C4-2B (cell line): ENCODE measurements at regions not wholly inside any gene's neighbourhood (a gene's known extent, or its start where the extent isn't known, plus 50 kb on each side); places are given as distances from the start of the nearest gene placed in this dataset.
"Not testable (repeated sequence)": the region's sequence is repeated elsewhere in the genome, so short reads cannot be mapped to it uniquely, and the experiment has no call there.

ENCODE experiments used
- H3K27ac ChIP-seq: fragments of 450-650 bp; 2 replicates; pipeline ENCODE4 v1.5.1; 2017
- ZFX ChIP-seq: fragments of 450-650 bp; IDR thresholded peaks from 2 replicates; pipeline ENCODE4 v1.6.1; 2017
- TF ChIP-seq, protein P1 (sequence below): fragments of 450-650 bp; conservative IDR thresholded peaks from 2 replicates; pipeline ENCODE4 v1.5.1; 2017; ENCODE audit warnings: mild to moderate bottlenecking

DNA sequence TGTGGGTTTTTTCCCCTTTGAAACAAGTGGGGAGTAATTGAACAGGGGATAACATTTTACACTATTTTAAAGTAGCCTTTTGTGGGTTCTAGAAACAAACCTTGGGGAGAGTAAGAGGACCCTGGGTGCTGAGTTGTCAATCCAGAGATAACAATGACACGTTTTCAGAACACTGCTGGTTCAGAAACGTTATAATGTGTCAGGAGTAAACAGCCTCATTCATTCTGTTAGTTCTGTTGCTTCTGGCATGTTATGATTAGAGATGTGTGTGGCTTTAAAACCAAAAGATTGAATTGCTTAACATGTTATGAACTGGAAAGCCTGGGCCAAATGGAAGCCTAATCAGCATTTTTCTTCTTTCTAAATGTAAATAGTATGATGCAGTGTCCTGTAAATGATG, 680.5 kb upstream of the NOVA1 start:
- no peak overlapping the region for H3K27ac ChIP-seq
- no peak for TF ChIP-seq ZFX
- TF ChIP-seq, protein P1, sequence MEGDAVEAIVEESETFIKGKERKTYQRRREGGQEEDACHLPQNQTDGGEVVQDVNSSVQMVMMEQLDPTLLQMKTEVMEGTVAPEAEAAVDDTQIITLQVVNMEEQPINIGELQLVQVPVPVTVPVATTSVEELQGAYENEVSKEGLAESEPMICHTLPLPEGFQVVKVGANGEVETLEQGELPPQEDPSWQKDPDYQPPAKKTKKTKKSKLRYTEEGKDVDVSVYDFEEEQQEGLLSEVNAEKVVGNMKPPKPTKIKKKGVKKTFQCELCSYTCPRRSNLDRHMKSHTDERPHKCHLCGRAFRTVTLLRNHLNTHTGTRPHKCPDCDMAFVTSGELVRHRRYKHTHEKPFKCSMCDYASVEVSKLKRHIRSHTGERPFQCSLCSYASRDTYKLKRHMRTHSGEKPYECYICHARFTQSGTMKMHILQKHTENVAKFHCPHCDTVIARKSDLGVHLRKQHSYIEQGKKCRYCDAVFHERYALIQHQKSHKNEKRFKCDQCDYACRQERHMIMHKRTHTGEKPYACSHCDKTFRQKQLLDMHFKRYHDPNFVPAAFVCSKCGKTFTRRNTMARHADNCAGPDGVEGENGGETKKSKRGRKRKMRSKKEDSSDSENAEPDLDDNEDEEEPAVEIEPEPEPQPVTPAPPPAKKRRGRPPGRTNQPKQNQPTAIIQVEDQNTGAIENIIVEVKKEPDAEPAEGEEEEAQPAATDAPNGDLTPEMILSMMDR, result no peak

DNA sequence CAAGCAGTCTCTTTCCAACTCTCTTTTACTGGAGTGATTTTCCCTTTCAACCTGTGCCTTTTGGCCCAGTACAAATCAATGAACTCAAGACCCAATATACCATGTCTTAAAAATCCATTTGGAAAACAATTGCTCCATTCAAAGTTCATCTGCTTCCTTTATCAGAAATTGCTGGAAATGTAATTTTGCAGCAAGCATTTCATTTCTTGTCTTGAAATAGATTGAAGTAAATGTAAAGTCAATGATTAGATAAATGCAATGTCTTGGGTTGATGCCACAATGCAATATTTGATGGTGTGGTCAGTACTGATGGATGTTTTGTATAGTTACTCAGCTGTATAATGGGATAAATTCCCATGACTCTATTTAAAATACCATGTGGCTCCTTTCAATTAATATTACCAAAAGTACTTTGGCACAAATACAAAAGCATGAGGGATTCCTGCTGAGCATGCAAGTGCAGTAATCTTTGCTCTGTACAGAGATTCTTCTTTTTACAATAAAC, 707.7 kb upstream of the NOVA1 start:
- no peak for TF ChIP-seq ZFX
- TF ChIP-seq, protein P1, result no peak
- no peak overlapping the region for H3K27ac ChIP-seq

DNA sequence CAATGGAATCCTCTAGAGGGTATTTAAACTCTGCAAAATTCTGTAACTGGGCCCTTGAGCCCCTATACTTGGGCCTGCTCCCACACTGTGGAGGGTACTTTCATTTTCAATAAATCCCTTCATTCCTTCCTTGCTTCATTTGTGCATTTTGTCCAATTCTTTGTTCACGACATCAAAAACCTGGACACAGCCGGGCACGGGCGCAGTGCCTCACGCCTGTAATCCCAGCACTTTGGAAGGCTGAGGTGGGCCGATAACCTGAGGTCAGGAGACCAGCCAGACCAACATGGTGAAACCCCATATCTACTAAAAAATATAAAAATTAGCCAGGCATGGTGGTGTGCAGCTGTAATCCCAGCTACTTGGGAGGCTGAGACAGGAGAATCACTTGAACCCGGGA, 714.9 kb upstream of the NOVA1 start:
- H3K27ac ChIP-seq, result not testable (repeated sequence)

DNA sequence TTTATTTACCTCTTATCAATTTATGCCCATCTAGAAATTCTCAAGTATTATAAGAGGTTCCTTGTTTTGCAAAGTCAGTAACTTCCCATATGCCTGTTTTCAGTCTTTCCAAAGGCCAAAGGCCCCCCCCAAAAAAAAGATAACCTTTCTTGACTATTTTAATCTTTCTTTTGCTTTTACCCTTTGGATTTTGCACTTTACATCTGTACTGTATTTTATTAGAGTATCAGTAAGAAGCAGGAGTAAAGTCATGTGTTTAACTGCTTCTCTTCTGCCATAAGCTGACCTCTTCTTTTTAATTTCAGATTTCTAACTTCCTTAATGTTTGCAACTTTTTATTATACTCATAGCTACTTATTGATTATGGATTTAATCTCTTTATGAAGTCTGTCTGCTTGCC, 716.4 kb upstream of the NOVA1 start:
- TF ChIP-seq, protein P1, result no peak
- no peak for TF ChIP-seq ZFX
- H3K27ac ChIP-seq, result no peak overlapping the region

DNA sequence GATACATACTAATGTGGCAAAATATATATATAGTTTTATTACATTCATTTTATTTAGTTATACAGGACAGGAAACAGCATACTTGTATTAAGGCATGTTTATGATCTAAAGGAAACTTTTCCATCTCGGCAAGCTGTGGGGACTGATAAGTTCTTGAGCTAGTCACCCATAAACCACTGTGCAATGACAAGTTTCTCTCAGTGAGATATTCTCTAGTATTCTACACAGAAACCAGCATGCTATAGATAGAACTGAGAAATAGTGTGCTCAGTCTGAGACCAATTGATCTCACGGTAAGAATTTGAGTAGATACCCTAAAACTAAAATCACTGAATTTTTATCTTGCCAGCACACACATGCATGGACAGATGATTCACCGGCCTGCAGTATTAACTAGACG, 717.6 kb upstream of the NOVA1 start:
- TF ChIP-seq, protein P1, result no peak
- no peak for TF ChIP-seq ZFX
- H3K27ac ChIP-seq, result no peak overlapping the region

DNA sequence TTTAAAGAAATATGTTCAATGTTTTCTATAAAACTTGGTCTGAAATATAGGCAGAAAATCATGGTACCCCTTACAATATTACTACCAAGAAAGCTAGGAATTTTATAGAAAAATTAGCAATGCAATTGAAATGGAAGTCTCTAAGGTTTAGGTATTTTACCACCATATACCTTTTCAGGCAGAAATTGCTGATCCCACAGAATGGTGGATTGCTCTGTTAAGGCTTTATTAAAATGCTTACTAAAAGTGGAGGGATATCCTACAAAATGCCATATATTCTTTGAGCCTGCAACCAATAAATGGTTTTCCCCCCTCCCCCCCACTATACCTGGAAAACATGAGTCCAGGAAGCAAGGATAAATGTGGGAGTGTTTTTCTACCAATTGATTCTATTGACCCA, 718.1 kb upstream of the NOVA1 start:
- TF ChIP-seq, protein P1, result no peak
- TF ChIP-seq ZFX, result no peak
- H3K27ac ChIP-seq, result no peak overlapping the region

DNA sequence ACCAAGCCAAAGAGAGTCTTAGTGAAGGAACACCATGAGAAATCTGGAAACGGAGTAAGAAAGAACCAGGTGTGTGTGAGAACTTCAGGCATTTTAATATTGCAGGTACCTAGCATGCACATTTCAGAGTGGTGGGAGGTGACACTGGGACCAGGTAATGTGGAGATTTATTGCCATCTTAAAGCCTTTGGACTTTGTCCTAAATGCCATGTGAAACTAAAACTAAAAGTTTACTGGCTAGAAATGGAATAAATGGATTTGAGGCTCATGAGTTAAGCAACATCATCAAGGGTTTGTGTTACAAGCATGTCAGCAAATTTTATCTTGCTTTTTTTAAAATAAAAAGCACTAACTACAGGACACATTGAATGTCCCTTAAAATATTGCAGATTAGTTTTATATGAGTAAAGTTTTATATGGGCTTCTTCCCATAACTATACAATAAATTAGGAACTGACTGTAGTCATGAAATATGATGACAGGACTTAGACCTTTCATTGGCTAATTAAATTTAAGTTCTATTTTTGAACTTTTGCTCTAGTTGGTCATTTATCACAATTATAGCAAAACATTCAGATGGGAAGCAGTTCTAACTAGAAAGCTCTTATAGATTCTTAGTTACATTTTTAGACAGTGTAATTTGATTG, 721.1 kb upstream of the NOVA1 start:
- no peak for TF ChIP-seq ZFX
- TF ChIP-seq, protein P1, result no peak
- no peak overlapping the region for H3K27ac ChIP-seq

DNA sequence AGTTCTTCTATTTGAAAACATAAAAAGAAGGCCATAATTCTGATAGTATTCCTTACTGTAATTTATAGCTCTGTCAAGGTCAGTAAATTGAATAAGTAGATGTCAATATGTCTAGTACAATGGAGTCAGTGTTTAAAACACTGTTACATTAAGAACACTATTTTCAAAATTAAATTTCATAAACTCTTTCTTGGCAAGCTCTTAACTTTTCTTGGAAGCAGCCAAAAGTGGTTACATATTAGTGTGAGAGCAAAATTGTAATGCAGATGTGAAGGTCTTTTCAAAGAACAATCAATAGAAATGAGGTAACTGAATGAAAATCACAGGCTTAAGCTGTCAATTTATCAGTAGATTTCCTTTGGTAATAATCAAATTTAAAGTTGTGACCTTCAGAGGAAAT, 722.4 kb upstream of the NOVA1 start:
- H3K27ac ChIP-seq, result no peak overlapping the region
- TF ChIP-seq, protein P1, result no peak
- no peak for TF ChIP-seq ZFX
